Vagina (tissue), 2 donors: ENCODE measurements at regions not wholly inside any gene's neighbourhood (a gene's known extent, or its start where the extent isn't known, plus 50 kb on each side); places are given as distances from the start of the nearest gene placed in this dataset.

Experiments
- POLR2A ChIP-seq, 2 donors: fragments of 450-650 bp; IDR thresholded peaks; one replicate each; pipeline ENCODE4 v1.6.1; 2017; ENCODE audit warnings: antibody characterized with exemption in 2 of 2, mild to moderate bottlenecking in 2 of 2, moderate library complexity in 2 of 2
- POLR2AphosphoS5 ChIP-seq, 2 donors: sonication (generic); formaldehyde crosslinking; IDR thresholded peaks; one replicate each; pipeline ENCODE4 v1.9.0; 2017; ENCODE audit warnings: antibody characterized with exemption in 2 of 2, mild to moderate bottlenecking in 2 of 2, low read depth in 1 of 2; ENCODE audit not compliant: insufficient read depth in 1 of 2
- TF ChIP-seq, protein P1 (sequence below), 3 experiments: fragments of 450-650 bp in 2 of 3; fragments of 200-600 bp in 1 of 3; sonication (generic) in 1 of 3; IDR thresholded peaks; one replicate each; pipeline ENCODE4 v1.5.1; 2017 to 2019; ENCODE audit warnings: antibody characterized with exemption in 3 of 3, mild to moderate bottlenecking in 2 of 3, moderate library complexity in 2 of 3

DNA sequence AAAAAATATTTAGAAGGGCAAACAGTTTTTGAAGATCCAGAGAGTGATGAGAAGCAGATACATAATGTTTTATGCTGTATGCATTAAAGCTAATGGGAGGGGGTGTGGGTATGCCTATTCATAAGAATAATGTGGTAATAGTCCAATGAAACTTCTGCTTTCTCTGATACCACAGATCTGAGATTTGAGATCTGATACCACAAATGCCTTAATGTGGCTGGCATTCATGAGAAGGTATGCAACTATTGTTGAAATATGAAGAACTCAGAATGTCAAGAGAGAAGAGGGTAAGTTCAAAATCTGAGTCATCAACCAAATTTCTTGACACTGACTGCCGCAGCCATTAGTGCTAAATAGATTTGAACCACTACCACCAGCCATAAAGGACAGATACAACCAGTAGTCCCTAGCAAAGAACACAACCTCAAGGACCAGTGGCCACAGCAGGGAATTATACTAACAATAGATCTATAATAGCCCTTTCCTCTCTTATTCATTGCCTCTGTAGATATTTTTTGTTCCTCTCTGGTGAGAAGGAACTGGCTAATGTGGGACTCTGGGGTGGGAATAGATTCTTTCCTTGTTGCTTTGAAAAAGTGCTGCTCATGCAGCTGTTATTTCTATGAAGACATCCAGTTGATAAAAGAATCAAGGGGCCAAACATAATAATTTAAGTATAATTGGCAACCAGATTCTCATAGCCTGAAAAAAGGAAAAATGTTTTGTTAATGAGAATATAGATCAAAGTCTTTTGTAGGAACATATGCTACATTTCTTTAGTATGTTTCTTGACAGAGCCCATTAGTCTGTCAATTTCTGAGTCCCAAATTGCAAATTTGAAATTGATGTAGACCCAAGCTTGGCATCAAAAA is 256.5 kb upstream of the ZNF608 start:
- TF ChIP-seq POLR2A (IDR thresholded peaks at IDR 0.05) (no peak), POLR2AphosphoS5 (IDR thresholded peaks at IDR 0.05; ENCODE audit: insufficient read depth in 1 of 2, low read depth in 1 of 2) (no peak)
- TF ChIP-seq, protein P1, sequence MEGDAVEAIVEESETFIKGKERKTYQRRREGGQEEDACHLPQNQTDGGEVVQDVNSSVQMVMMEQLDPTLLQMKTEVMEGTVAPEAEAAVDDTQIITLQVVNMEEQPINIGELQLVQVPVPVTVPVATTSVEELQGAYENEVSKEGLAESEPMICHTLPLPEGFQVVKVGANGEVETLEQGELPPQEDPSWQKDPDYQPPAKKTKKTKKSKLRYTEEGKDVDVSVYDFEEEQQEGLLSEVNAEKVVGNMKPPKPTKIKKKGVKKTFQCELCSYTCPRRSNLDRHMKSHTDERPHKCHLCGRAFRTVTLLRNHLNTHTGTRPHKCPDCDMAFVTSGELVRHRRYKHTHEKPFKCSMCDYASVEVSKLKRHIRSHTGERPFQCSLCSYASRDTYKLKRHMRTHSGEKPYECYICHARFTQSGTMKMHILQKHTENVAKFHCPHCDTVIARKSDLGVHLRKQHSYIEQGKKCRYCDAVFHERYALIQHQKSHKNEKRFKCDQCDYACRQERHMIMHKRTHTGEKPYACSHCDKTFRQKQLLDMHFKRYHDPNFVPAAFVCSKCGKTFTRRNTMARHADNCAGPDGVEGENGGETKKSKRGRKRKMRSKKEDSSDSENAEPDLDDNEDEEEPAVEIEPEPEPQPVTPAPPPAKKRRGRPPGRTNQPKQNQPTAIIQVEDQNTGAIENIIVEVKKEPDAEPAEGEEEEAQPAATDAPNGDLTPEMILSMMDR (IDR thresholded peaks at IDR 0.05) = no peak
